ENCODE measurements at regions not wholly inside any gene's neighbourhood (a gene's known extent, or its start where the extent isn't known, plus 50 kb on each side); places are given as distances from the start of the nearest gene placed in this dataset.

DNA sequence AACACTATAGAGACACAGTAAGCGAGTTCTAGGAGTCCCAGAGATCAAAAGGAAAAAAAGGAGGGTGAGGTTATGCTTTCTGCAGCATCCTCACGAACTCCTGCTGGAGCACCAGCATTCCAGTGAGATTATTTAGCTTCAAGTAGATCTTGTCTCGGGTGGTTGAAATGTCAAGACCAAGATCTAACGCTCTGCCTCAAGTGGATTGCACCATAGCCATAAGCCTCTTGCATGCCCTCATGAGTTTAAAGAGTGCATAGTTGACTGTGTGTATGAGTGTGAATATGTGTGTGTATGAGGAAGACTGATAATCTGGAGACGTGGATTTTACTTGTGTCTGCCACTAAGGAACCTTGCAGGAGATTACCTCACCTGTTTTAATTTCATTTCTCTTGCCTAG lies 335.3 kb upstream of the ADAMTSL1 start:
- H3K4me3 ChIP-seq (ENCODE audit: low read depth, low read length) = no peak overlapping the region

DNA sequence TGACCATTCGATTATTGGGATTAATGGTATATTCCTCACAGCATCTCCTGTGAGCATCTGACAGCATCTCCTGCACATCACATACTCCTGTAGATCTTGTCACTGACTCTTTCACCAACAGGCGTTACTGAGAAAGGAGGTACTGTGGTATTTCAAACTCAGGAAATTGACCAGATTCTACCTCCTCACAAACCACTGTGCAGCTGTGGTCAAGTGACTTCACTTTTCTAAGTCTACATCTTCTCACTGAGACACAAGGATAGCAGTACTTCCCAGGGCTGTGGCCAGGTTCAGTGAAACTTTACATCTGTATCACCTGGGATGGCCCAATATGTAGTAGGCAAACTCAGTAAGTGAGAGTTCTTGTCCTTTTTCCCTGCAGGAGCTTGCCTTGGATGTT lies 332.3 kb upstream of the ADAMTSL1 start:
- DNase-seq (ENCODE audit: low read depth) = no peak
- TF ChIP-seq, protein P1, sequence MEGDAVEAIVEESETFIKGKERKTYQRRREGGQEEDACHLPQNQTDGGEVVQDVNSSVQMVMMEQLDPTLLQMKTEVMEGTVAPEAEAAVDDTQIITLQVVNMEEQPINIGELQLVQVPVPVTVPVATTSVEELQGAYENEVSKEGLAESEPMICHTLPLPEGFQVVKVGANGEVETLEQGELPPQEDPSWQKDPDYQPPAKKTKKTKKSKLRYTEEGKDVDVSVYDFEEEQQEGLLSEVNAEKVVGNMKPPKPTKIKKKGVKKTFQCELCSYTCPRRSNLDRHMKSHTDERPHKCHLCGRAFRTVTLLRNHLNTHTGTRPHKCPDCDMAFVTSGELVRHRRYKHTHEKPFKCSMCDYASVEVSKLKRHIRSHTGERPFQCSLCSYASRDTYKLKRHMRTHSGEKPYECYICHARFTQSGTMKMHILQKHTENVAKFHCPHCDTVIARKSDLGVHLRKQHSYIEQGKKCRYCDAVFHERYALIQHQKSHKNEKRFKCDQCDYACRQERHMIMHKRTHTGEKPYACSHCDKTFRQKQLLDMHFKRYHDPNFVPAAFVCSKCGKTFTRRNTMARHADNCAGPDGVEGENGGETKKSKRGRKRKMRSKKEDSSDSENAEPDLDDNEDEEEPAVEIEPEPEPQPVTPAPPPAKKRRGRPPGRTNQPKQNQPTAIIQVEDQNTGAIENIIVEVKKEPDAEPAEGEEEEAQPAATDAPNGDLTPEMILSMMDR (conservative IDR thresholded peaks at IDR 0.05; ENCODE audit: low read depth, low read length) = no peak
- no peak overlapping the region for H3K4me3 ChIP-seq (ENCODE audit: low read depth, low read length)

More for the DNA sequence above, 335.3 kb upstream of the ADAMTSL1 start:
- TF ChIP-seq, protein P1 (conservative IDR thresholded peaks at IDR 0.05; ENCODE audit: low read depth, low read length) = no peak
- DNase-seq (ENCODE audit: low read depth) = no peak

- TF ChIP-seq, protein P1 (conservative IDR thresholded peaks at IDR 0.05; ENCODE audit: low read depth, low read length) = peak; percentile 54
- DNase-seq (ENCODE audit: low read depth) = no peak
- H3K4me3 ChIP-seq (ENCODE audit: low read depth, low read length) = no peak overlapping the region
Observed at GRCh38 chr9:18143073-18143745, 330.7 kb upstream of the ADAMTSL1 start.

GRCh38 chr9:18146329-18146728 lies 327.6 kb upstream of the ADAMTSL1 start:
- TF ChIP-seq, protein P1 (conservative IDR thresholded peaks at IDR 0.05; ENCODE audit: low read depth, low read length) = no peak
- H3K4me3 ChIP-seq (ENCODE audit: low read depth, low read length) = no peak overlapping the region
- DNase-seq (ENCODE audit: low read depth) = no peak

DNA sequence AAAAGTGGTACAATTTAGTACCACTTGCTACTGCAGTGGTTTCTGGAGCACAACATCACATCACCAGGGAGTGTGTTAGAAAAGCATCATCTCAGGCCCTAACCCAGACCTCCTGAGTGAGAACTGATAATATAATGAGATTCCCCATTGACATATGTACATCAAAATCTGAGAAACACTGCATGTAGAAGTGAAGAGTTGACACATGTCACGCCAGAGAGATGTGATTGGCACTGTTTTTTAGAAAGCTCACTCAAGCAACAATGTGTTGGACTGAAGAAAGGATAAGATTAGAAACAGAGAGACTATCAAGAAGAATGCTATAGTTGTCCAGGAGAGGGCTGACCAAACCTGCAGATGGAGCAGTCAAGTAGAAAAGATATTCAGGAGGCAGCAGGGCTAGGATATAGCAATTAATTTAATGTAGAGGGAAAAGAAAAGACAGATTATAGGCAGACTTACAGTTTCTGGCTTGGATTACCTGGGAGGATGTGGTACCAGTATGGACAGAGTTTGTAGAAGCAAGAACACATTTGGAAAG lies 324.4 kb upstream of the ADAMTSL1 start:
- TF ChIP-seq, protein P1 (conservative IDR thresholded peaks at IDR 0.05; ENCODE audit: low read depth, low read length) = peak; percentile 65
- H3K4me3 ChIP-seq (ENCODE audit: low read depth, low read length) = no peak overlapping the region
- no peak for DNase-seq (ENCODE audit: low read depth)

GRCh38 chr9:18154661-18155060 lies 319.3 kb upstream of the ADAMTSL1 start:
- no peak for DNase-seq (ENCODE audit: low read depth)
- no peak overlapping the region for H3K4me3 ChIP-seq (ENCODE audit: low read depth, low read length)
- TF ChIP-seq, protein P1 (conservative IDR thresholded peaks at IDR 0.05; ENCODE audit: low read depth, low read length) = no peak

GRCh38 chr9:18159254-18159653 lies 314.7 kb upstream of the ADAMTSL1 start:
- H3K4me3 ChIP-seq (ENCODE audit: low read depth, low read length) = no peak overlapping the region
- DNase-seq (ENCODE audit: low read depth) = no peak
- TF ChIP-seq, protein P1 (conservative IDR thresholded peaks at IDR 0.05; ENCODE audit: low read depth, low read length) = no peak

All from epithelial cell of proximal tubule (primary cell).